H1 (cell line): ENCODE measurements at regions not wholly inside any gene's neighbourhood (a gene's known extent, or its start where the extent isn't known, plus 50 kb on each side); places are given as distances from the start of the nearest gene placed in this dataset.

Source experiments
- CTCF ChIA-PET: fragments of 300-600 bp; sonication (Branson Sonifier 250); formaldehyde crosslinking; loops from one replicate; lab custom pipeline; 2021; ENCODE audit not compliant: partially characterized antibody; lab: Charles Lee
- POLR2A ChIA-PET: fragments of 300-600 bp; sonication (Branson Sonifier 250); formaldehyde crosslinking; loops from one replicate; lab custom pipeline; 2021; ENCODE audit warnings: inconsistent platforms; ENCODE audit not compliant: partially characterized antibody; lab: Charles Lee
- DNase-seq, 2 experiments: peaks; one replicate each; pipeline versions ENCODE4 v3.0.0 to v3.0.0-alpha.2; 2010 to 2022; ENCODE audit warnings: low spot score in 2 of 2, low read depth in 1 of 2, mixed read lengths in 1 of 2
- FAIRE-seq: peaks from 2 replicates; lab custom pipeline; 2011; peaks lifted over from hg19 to GRCh38; lab: Jason Lieb, UNC
- H2AFZ ChIP-seq: 2 replicates; pipeline ENCODE4 v1.8.1; 2012; ENCODE audit warnings: low read length, inconsistent platforms
- H2AK5ac ChIP-seq: 2 replicates; pipeline ENCODE4 v1.6.1; 2013; ENCODE audit warnings: low read depth, low read length
- H2BK120ac ChIP-seq: replicated peaks from 2 replicates; pipeline ENCODE3; 2013; ENCODE audit warnings: low read depth, low read length, inconsistent platforms
- H2BK12ac ChIP-seq: 2 replicates; pipeline ENCODE4 v1.6.1; 2013; ENCODE audit warnings: low read depth, low read length
- H2BK15ac ChIP-seq: 2 replicates; pipeline ENCODE4 v1.6.1; 2013; ENCODE audit warnings: low read length
- H2BK20ac ChIP-seq: 2 replicates; pipeline ENCODE4 v1.6.1; 2013; ENCODE audit warnings: low read length
- H2BK5ac ChIP-seq: 2 replicates; pipeline ENCODE4 v1.6.1; 2013; ENCODE audit warnings: low read depth, low read length
- H3K14ac ChIP-seq: 2 replicates; pipeline ENCODE4 v1.6.1; 2013; ENCODE audit warnings: inconsistent platforms; ENCODE audit not compliant: insufficient read length
- H3K18ac ChIP-seq: 2 replicates; pipeline ENCODE4 v1.6.1; 2013; ENCODE audit warnings: low read length; ENCODE audit errors: extremely low read depth
- H3K23ac ChIP-seq: 2 replicates; pipeline ENCODE4 v1.6.1; 2013; ENCODE audit warnings: inconsistent platforms; ENCODE audit not compliant: insufficient read length
- H3K23me2 ChIP-seq: 2 replicates; pipeline ENCODE4 v1.6.1; 2013; ENCODE audit warnings: low read depth, low read length
- H3K27ac ChIP-seq: 2 replicates; pipeline ENCODE4 v1.6.1; 2011; ENCODE audit warnings: low read depth, low read length, inconsistent platforms
- H3K27me3 ChIP-seq, 4 experiments: replicated peaks in 1 of 4; 1 replicate in 1 of 4; 2 replicates in 3 of 4; pipeline versions ENCODE4 v1.6.1 to v1.8.1; 2011 to 2013; ENCODE audit warnings: low read length in 3 of 4, mild to moderate bottlenecking in 3 of 4, inconsistent platforms in 2 of 4, mixed read lengths in 2 of 4, moderate library complexity in 1 of 4; ENCODE audit not compliant: control insufficient read depth in 3 of 4, insufficient read depth in 3 of 4; ENCODE audit errors: extremely low read depth in 1 of 4
- H3K36me3 ChIP-seq, 4 experiments: 2 replicates each; pipeline versions ENCODE4 v1.6.1 to v1.8.1; 2011 to 2013; ENCODE audit warnings: mild to moderate bottlenecking in 4 of 4, low read length in 3 of 4, moderate library complexity in 2 of 4, control low read depth in 1 of 4, inconsistent platforms in 1 of 4; ENCODE audit not compliant: insufficient read depth in 4 of 4, control insufficient read depth in 2 of 4
- H3K4ac ChIP-seq: replicated peaks from 2 replicates; pipeline ENCODE3; 2013; ENCODE audit warnings: low read length, low read depth, mixed read lengths, inconsistent platforms; ENCODE audit not compliant: insufficient read length
- H3K4me1 ChIP-seq, 4 experiments: replicated peaks in 1 of 4; 1 replicate in 1 of 4; 2 replicates in 3 of 4; pipeline versions ENCODE4 v1.6.1 to v1.8.1; 2011 to 2013; ENCODE audit warnings: low read length in 3 of 4, inconsistent platforms in 2 of 4, mixed read lengths in 1 of 4; ENCODE audit not compliant: insufficient read depth in 4 of 4, control insufficient read depth in 3 of 4
- H3K4me2 ChIP-seq, 2 experiments: 2 replicates each; pipeline versions ENCODE4 v1.6.1 to v1.8.1; 2011 to 2013; ENCODE audit warnings: low read depth in 2 of 2, low read length in 2 of 2, control low read depth in 1 of 2, inconsistent platforms in 1 of 2, mild to moderate bottlenecking in 1 of 2; ENCODE audit not compliant: insufficient read depth in 1 of 2
- H3K4me3 ChIP-seq, 4 experiments: fragments of 200-600, 300-600 bp in 1 of 4; sonication (generic), shearing (Covaris generic), sonication (Bioruptor Twin) in 1 of 4; 2 replicates each; pipeline versions ENCODE4 v1.5.1 to v1.8.1; 2011 to 2016; ENCODE audit warnings: low read length in 4 of 4, low read depth in 3 of 4, control low read depth in 2 of 4, inconsistent platforms in 2 of 4, mild to moderate bottlenecking in 2 of 4, mixed read lengths in 1 of 4, moderate library complexity in 1 of 4; ENCODE audit not compliant: insufficient read depth in 2 of 4; ENCODE audit errors: extremely low read depth in 1 of 4
- H3K56ac ChIP-seq: replicated peaks from 2 replicates; pipeline ENCODE3; 2013; ENCODE audit warnings: low read depth, mild to moderate bottlenecking, mixed read lengths, low read length, inconsistent platforms; ENCODE audit not compliant: insufficient read length
- H3K79me1 ChIP-seq: 2 replicates; pipeline ENCODE4 v1.6.1; 2013; ENCODE audit warnings: low read depth, low read length, control low read depth
- H3K79me2 ChIP-seq, 2 experiments: 2 replicates each; pipeline versions ENCODE4 v1.6.1 to v1.8.1; 2012 to 2013; ENCODE audit warnings: low read length in 2 of 2, mild to moderate bottlenecking in 2 of 2, inconsistent platforms in 1 of 2; ENCODE audit not compliant: insufficient read depth in 2 of 2, control insufficient read depth in 1 of 2
- H3K9ac ChIP-seq, 4 experiments: replicated peaks in 1 of 4; 1 replicate in 1 of 4; 2 replicates in 3 of 4; pipeline versions ENCODE4 v1.6.1 to v1.8.1; 2011 to 2013; ENCODE audit warnings: low read depth in 3 of 4, low read length in 3 of 4, control low read depth in 2 of 4, mild to moderate bottlenecking in 2 of 4, moderate library complexity in 2 of 4, inconsistent platforms in 1 of 4; ENCODE audit errors: extremely low read depth in 1 of 4
- H3K9me3 ChIP-seq, 2 experiments: 2 replicates each; pipeline versions ENCODE4 v1.6.1 to v1.8.1; 2012 to 2013; ENCODE audit warnings: mild to moderate bottlenecking in 2 of 2, moderate library complexity in 2 of 2, control low read depth in 1 of 2, inconsistent platforms in 1 of 2, low read depth in 1 of 2, low read length in 1 of 2, mixed read lengths in 1 of 2; ENCODE audit not compliant: insufficient read depth in 2 of 2
- H4K20me1 ChIP-seq, 2 experiments: replicated peaks in 1 of 2; 2 replicates each; pipeline versions ENCODE3 to v1.8.1; 2011 to 2013; ENCODE audit warnings: inconsistent platforms in 2 of 2, low read length in 2 of 2, mild to moderate bottlenecking in 1 of 2; ENCODE audit not compliant: insufficient read depth in 2 of 2, control insufficient read depth in 1 of 2
- H4K5ac ChIP-seq: 2 replicates; pipeline ENCODE4 v1.6.1; 2013; ENCODE audit warnings: low read length, low read depth, mixed read lengths, inconsistent platforms; ENCODE audit not compliant: insufficient read length
- H4K8ac ChIP-seq: 2 replicates; pipeline ENCODE4 v1.8.0; 2013; ENCODE audit warnings: mild to moderate bottlenecking, moderate library complexity, low read length, inconsistent platforms; ENCODE audit not compliant: insufficient read depth; ENCODE audit errors: extremely low read depth
- H4K91ac ChIP-seq: replicated peaks from 2 replicates; pipeline ENCODE3; 2013; ENCODE audit warnings: low read length, mixed read lengths, inconsistent platforms; ENCODE audit not compliant: insufficient read length
- BACH1 ChIP-seq: IDR thresholded peaks from 2 replicates; pipeline ENCODE4 v1.6.1; 2012; ENCODE audit warnings: low read length, improper control_type of control experiment
- CBX8 ChIP-seq: fragments of 300-800, 300-1000 bp; sonication (generic); IDR thresholded peaks from 2 replicates; pipeline ENCODE4 v1.7.1; 2016; ENCODE audit warnings: low read depth, low read length, borderline replicate concordance
- WGBS, 2 experiments: shearing (Covaris generic) in 1 of 2; methylation state at CpG; one replicate each; pipeline versions ENCODE4 v1.1.6 to v1.1.7; 2013 to 2015; ENCODE audit warnings: low lambda C conversion rate in 2 of 2, mixed read lengths in 2 of 2, inconsistent platforms in 1 of 2, low coverage in 1 of 2, missing lambda C conversion rate in 1 of 2; ENCODE audit not compliant: insufficient replicate concordance in 2 of 2, insufficient coverage in 1 of 2, insufficient read length in 1 of 2; ENCODE audit errors: extremely low coverage in 1 of 2, missing lambda C conversion rate in 1 of 2; 5-methylcytosine and 5-hydroxymethylcytosine counted together

DNA sequence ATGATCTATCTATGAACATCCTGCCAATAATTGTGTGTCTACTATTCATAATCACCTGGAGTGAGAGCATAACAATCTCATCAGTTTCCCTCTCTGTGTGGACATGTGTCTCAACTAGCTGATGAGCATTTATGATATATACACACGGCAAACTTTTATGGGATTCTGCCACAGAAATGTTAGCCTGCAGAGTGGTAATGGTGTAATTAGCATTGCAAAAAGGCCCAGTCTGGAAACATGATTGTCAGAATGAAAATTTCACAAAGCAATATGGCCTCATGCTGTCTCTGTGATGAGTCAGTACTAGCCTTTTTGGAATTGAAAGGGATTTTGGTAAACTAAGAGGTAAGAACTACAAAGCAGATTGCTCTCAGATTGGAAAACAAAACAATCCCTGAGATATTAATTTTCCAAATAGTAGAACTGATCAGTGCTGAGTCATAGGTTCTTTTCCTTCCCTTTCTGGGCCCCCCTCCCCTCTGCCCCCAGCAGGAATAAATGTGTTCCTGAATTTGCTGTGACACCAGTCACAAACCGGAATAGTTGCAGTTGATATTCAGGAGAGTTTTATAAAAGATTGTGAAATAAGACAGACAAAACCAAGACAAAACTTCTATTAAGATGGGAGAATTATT lies 189.2 kb downstream of the OSR1 start:
- Histone ChIP-seq H3K18ac (no peak overlapping the region), H2BK120ac (no peak overlapping the region), H2BK20ac (no peak overlapping the region), H3K36me3 (no peaks in the 10 kb centered on the region), H4K91ac (no peak overlapping the region), H3K4ac (no peak overlapping the region), H3K79me1 (no peaks in the 10 kb centered on the region), H3K27ac (no peak overlapping the region), H3K14ac (no peak overlapping the region), H3K23me2 (no peaks in the 10 kb centered on the region), H3K4me2 (no peak overlapping the region), H2BK15ac (no peak overlapping the region), H4K5ac (no peak overlapping the region), H2AFZ (no peak overlapping the region), H3K9ac (no peak overlapping the region), H3K4me1 (peaks cover 0 to 2% (median 0%) of the 10 kb centered on the region in 4 experiments; a peak in 2 of 7 replicates), H3K9me3 (no peaks in the 10 kb centered on the region), H3K56ac (no peak overlapping the region), H2AK5ac (no peak overlapping the region), H2BK5ac (no peak overlapping the region), H4K20me1 (no peaks in the 10 kb centered on the region), H3K23ac (no peak overlapping the region), H3K79me2 (no peaks in the 10 kb centered on the region), H3K27me3 (no peaks in the 10 kb centered on the region), H3K4me3 (no peak overlapping the region), H2BK12ac (no peak overlapping the region), H4K8ac (no peak overlapping the region)
- DNase-seq: no peak
- TF ChIP-seq CBX8 (no peak), BACH1 (peak; percentile 18; the same call in 1 of the 2 replicates)
- 92% methylated on average over 2 of the region's 2 CpGs; no CpG with 5 or more reads in 1 of the 2 experiments for WGBS, 2 experiments
- FAIRE-seq: no peak
- ChIA-PET POLR2A (no interaction called here), CTCF (interaction anchor here (0.9 to 1.8 kb wide), 2 partner anchors 66 to 181 kb away, joined by 3 to 4 read pairs; no protein-coding TSS in a partner anchor)
